ENCODE measurements at regions not wholly inside any gene's neighbourhood (a gene's known extent, or its start where the extent isn't known, plus 50 kb on each side); places are given as distances from the start of the nearest gene placed in this dataset.

- TF ChIP-seq, protein P1, sequence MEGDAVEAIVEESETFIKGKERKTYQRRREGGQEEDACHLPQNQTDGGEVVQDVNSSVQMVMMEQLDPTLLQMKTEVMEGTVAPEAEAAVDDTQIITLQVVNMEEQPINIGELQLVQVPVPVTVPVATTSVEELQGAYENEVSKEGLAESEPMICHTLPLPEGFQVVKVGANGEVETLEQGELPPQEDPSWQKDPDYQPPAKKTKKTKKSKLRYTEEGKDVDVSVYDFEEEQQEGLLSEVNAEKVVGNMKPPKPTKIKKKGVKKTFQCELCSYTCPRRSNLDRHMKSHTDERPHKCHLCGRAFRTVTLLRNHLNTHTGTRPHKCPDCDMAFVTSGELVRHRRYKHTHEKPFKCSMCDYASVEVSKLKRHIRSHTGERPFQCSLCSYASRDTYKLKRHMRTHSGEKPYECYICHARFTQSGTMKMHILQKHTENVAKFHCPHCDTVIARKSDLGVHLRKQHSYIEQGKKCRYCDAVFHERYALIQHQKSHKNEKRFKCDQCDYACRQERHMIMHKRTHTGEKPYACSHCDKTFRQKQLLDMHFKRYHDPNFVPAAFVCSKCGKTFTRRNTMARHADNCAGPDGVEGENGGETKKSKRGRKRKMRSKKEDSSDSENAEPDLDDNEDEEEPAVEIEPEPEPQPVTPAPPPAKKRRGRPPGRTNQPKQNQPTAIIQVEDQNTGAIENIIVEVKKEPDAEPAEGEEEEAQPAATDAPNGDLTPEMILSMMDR (IDR thresholded peaks at IDR 0.05; ENCODE audit: low read depth, low read length) = no peak
- TF ChIP-seq, protein P2, sequence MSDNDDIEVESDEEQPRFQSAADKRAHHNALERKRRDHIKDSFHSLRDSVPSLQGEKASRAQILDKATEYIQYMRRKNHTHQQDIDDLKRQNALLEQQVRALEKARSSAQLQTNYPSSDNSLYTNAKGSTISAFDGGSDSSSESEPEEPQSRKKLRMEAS (IDR thresholded peaks at IDR 0.05; ENCODE audit: low read depth, low read length) = no peak
- TF ChIP-seq POLR2A (IDR thresholded peaks at IDR 0.05; ENCODE audit: extremely low read depth, insufficient read length) (no peak), MYC (IDR thresholded peaks at IDR 0.05; ENCODE audit: low read depth, low read length) (no peak)
- DNase-seq (ENCODE audit: low read depth) = no peak
- H3K4me3 ChIP-seq (ENCODE audit: low read depth, low read length) = no peak overlapping the region
These were observed 51.8 kb upstream of the PSD2 start for GRCh38 chr5:139743804-139744203.

- no peak for DNase-seq (ENCODE audit: low read depth)
- TF ChIP-seq POLR2A (IDR thresholded peaks at IDR 0.05; ENCODE audit: extremely low read depth, insufficient read length) (no peak), MYC (IDR thresholded peaks at IDR 0.05; ENCODE audit: low read depth, low read length) (no peak)
- TF ChIP-seq, protein P2 (IDR thresholded peaks at IDR 0.05; ENCODE audit: low read depth, low read length) = no peak
- TF ChIP-seq, protein P1 (IDR thresholded peaks at IDR 0.05; ENCODE audit: low read depth, low read length) = no peak
- no peak overlapping the region for H3K4me3 ChIP-seq (ENCODE audit: low read depth, low read length)
These were observed 51.0 kb upstream of the PSD2 start for GRCh38 chr5:139744471-139745131.

DNA sequence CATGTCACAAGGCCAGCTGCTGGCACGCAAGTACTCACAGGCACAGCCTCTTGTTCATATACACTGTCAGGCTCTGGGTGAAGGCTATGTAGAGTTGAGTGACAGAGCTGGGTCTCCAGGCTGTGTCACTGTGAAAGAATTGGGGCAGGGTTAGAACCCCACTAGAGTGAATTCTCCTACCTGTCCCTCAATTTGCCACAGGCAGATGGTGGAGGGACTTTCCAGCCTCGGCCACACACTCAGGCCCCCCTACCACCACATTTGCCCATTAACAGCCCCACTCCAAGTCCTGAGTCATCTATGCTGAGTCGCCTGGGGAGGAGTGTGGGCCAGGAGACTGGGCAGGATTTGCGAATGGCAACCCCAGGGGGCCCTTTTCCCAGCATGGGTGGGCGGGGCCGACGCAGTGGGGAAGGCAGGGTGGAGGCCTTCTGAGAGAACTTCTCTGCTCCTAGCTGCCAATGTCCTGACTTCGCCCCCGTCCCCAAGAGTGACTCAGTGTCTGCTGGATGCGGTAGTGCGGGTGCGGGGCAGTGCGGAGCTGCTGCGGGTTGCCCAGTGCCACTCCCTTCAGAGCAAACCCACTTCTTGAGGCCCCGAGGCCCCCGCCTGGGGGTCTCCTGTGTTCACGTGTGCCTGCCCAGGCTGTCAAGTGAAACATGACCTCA lies 50.3 kb upstream of the PSD2 start:
- peak; percentile 87 for DNase-seq (ENCODE audit: low read depth)
- H3K4me3 ChIP-seq (ENCODE audit: low read depth, low read length) = no peak overlapping the region

DNA sequence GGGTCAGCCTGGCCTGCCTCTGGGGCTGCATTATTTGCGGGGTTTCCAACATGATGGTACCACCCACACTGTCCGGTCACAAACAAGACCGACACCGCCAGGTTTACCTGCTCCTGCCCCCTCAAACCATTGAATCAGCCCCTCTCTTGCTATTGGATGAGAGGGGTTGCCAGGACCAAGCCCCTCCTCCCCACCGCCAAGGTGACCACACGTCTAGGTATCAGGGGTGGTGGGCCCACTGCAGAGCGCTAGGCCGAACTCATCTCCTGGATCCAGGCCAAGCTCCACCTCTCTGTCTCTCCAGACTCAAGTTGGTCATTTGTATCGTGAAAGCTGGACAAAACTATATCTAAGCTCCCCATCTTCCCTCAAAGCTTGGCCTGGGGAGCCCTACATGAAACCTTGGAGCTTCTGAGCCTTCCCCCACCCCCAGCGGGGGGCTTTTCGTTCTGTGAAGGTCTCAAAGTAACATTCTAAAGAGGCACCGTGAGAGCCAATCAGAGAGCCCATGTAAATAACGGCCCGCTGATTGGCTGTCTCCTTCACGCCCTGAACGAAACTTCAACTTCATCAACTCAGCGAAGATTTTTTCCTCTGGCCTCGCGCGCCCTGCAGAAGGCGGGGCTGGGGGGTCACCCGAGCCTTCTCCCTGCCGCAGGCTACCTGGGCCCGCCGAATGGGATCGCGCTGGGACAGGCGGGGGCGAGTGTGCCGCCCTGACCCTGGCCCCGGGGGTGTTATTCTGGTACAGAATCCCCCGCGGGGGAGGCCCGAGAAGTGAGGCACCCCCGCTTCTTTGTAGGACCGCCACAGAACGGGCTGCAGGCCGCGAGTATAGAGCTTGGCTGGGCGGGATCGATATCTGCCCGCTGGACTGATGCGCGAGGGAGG lies 49.6 kb upstream of the PSD2 start:
- DNase-seq (ENCODE audit: low read depth) = peak; percentile 77
- TF ChIP-seq, protein P1 (IDR thresholded peaks at IDR 0.05; ENCODE audit: low read depth, low read length) = no peak
- TF ChIP-seq POLR2A (IDR thresholded peaks at IDR 0.05; ENCODE audit: extremely low read depth, insufficient read length) (no peak), MYC (IDR thresholded peaks at IDR 0.05; ENCODE audit: low read depth, low read length) (no peak)
- TF ChIP-seq, protein P2 (IDR thresholded peaks at IDR 0.05; ENCODE audit: low read depth, low read length) = no peak

More for the DNA sequence above, 50.3 kb upstream of the PSD2 start:
- TF ChIP-seq, protein P1 (IDR thresholded peaks at IDR 0.05; ENCODE audit: low read depth, low read length) = no peak
- no peak for TF ChIP-seq MYC (IDR thresholded peaks at IDR 0.05; ENCODE audit: low read depth, low read length)
- TF ChIP-seq, protein P2 (IDR thresholded peaks at IDR 0.05; ENCODE audit: low read depth, low read length) = no peak
- TF ChIP-seq POLR2A (IDR thresholded peaks at IDR 0.05; ENCODE audit: extremely low read depth, insufficient read length) = no peak

More for the DNA sequence above, 49.6 kb upstream of the PSD2 start:
- H3K4me3 ChIP-seq (ENCODE audit: low read depth, low read length) = no peak overlapping the region

Measured in NB4 (cell line).